ENCODE measurements at regions not wholly inside any gene's neighbourhood (a gene's known extent, or its start where the extent isn't known, plus 50 kb on each side); places are given as distances from the start of the nearest gene placed in this dataset.

DNA sequence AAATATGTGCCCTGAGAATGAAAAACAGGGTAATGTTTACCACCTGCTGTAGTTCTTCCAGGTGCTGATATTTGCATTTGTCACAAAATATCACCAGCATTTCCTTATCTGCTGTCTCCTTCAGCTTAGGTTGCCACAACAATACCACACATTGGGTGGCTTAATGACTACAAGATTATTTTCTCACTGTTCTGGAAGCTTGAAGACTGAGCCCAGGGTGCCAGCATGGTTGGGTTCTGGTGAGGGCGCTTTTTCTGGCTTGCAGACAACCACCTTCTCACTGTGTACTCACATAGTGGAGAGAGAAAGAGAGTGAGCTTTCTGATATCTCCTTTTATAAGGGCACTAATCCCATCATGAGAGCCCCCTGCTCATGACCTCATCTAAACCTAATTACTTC lies 407.5 kb upstream of the RGPD4 start:
- Histone ChIP-seq H2BK120ac (ENCODE audit: insufficient read depth, low read length, poor library complexity) (no peak overlapping the region), H3K4me2 (ENCODE audit: low read length) (no peak overlapping the region), H2AK5ac (ENCODE audit: low read length) (no peak overlapping the region), H3K9ac (ENCODE audit: low read length) (no peak overlapping the region), H2BK12ac (ENCODE audit: low read length) (no peak overlapping the region), H3K14ac (ENCODE audit: low read length) (no peak overlapping the region), H4K12ac (ENCODE audit: low read depth, low read length) (no peak overlapping the region), H3K4me3 (ENCODE audit: low read depth, low read length) (no peak overlapping the region), H3K4ac (ENCODE audit: low read depth, low read length) (no peak overlapping the region), H3K4me1 (ENCODE audit: control insufficient read depth in 1 of 2, insufficient read depth in 2 of 2, low read length in 2 of 2) (no peaks in the 10 kb centered on the region), H3K36me3 (ENCODE audit: control insufficient read depth in 1 of 2, insufficient read depth in 2 of 2, low read length in 2 of 2) (no peaks in the 10 kb centered on the region), H2BK5ac (ENCODE audit: low read depth, low read length, poor library complexity) (no peak overlapping the region), H4K8ac (ENCODE audit: low read depth, low read length) (no peak overlapping the region), H2AFZ (ENCODE audit: insufficient read depth, low read length, poor library complexity) (no peak overlapping the region), H3K9me3 (ENCODE audit: insufficient read depth, low read depth, low read length) (no peaks in the 10 kb centered on the region), H4K91ac (ENCODE audit: low read depth, low read length) (no peak overlapping the region), H3K79me2 (ENCODE audit: control insufficient read depth, insufficient read depth, low read length, poor library complexity) (no peaks in the 10 kb centered on the region), H3K27ac (ENCODE audit: low read depth, low read length) (no peak overlapping the region), H3K23ac (ENCODE audit: low read length) (no peak overlapping the region), H3K18ac (ENCODE audit: low read length) (no peak overlapping the region), H3K27me3 (ENCODE audit: insufficient read depth, low read length) (no peaks in the 10 kb centered on the region), H3K79me1 (ENCODE audit: low read length) (no peaks in the 10 kb centered on the region)
- peak in 1 of 2 donors; percentile 37 for DNase-seq
- WGBS (ENCODE audit: extremely low coverage, insufficient coverage, insufficient read length), result no CpG with 5 or more reads among the region's 1 CpG

DNA sequence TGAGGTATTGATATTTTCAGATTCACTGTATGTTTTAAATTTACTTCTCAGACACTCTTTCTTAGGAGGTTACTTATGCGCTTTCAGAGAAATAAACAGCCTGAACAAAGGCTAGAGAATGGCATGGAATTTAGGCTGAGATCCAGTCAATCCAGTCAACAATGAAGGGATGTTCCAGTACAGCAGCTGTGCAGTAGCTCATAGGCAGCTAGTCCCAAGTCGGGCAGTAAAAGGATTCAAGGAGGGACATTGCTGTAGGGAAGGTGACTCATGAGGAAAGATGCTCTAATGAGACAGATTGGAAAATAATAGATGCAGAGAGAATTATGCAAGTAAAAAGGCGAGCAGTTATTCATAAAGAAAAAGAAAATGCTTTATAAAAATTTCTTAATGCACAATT lies 397.9 kb upstream of the RGPD4 start:
- Histone ChIP-seq H2BK5ac (ENCODE audit: low read depth, low read length, poor library complexity) (no peak overlapping the region), H3K18ac (ENCODE audit: low read length) (no peak overlapping the region), H2BK12ac (ENCODE audit: low read length) (no peak overlapping the region), H3K79me2 (ENCODE audit: control insufficient read depth, insufficient read depth, low read length, poor library complexity) (no peaks in the 10 kb centered on the region), H3K23ac (ENCODE audit: low read length) (no peak overlapping the region), H4K12ac (ENCODE audit: low read depth, low read length) (no peak overlapping the region), H3K36me3 (ENCODE audit: control insufficient read depth in 1 of 2, insufficient read depth in 2 of 2, low read length in 2 of 2) (no peaks in the 10 kb centered on the region), H3K14ac (ENCODE audit: low read length) (no peak overlapping the region), H2AFZ (ENCODE audit: insufficient read depth, low read length, poor library complexity) (no peak overlapping the region), H3K4me1 (ENCODE audit: control insufficient read depth in 1 of 2, insufficient read depth in 2 of 2, low read length in 2 of 2) (no peaks in the 10 kb centered on the region), H3K27me3 (ENCODE audit: insufficient read depth, low read length) (no peaks in the 10 kb centered on the region), H3K79me1 (ENCODE audit: low read length) (no peaks in the 10 kb centered on the region), H3K4me3 (ENCODE audit: low read depth, low read length) (no peak overlapping the region), H2BK120ac (ENCODE audit: insufficient read depth, low read length, poor library complexity) (no peak overlapping the region), H2AK5ac (ENCODE audit: low read length) (no peak overlapping the region), H3K9ac (ENCODE audit: low read length) (no peak overlapping the region), H4K91ac (ENCODE audit: low read depth, low read length) (no peak overlapping the region), H3K27ac (ENCODE audit: low read depth, low read length) (no peak overlapping the region), H3K4me2 (ENCODE audit: low read length) (no peak overlapping the region), H4K8ac (ENCODE audit: low read depth, low read length) (no peak overlapping the region), H3K9me3 (ENCODE audit: insufficient read depth, low read depth, low read length) (no peaks in the 10 kb centered on the region), H3K4ac (ENCODE audit: low read depth, low read length) (no peak overlapping the region)
- peak in 1 of 2 donors; percentile 59 for DNase-seq
- no CpG with 5 or more reads among the region's 3 CpGs for WGBS (ENCODE audit: extremely low coverage, insufficient coverage, insufficient read length)

DNA sequence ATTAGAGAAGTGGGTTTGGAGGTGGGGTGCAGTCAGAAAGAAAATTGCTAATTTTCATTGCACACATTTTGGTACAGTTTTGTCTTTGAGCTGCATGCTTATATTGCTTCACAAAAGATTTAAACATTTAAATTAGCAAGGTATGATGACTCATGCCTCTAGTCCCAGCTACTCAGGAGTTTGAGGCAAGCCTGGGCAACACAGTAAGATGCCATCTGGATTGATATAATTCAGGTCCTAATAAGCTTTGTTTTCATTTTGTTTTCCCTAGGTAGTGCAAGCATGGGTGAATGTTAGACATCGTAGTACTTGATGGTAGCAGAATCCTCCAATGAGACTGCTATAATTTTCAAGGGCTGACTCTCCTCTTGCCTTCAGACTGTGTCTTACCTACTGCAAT lies 396.7 kb upstream of the RGPD4 start:
- no peaks in the 10 kb centered on the region for H3K79me1 ChIP-seq (ENCODE audit: low read length)
- no CpG with 5 or more reads among the region's 1 CpG for WGBS (ENCODE audit: extremely low coverage, insufficient coverage, insufficient read length)
- H3K9me3 ChIP-seq (ENCODE audit: insufficient read depth, low read depth, low read length), result no peaks in the 10 kb centered on the region
- H3K4me3 ChIP-seq (ENCODE audit: low read depth, low read length), result no peak overlapping the region
- H3K27ac ChIP-seq (ENCODE audit: low read depth, low read length), result no peak overlapping the region
- no peak overlapping the region for H3K4me2 ChIP-seq (ENCODE audit: low read length)
- H2BK5ac ChIP-seq (ENCODE audit: low read depth, low read length, poor library complexity), result no peak overlapping the region
- no peak overlapping the region for H2BK12ac ChIP-seq (ENCODE audit: low read length)
- H2BK120ac ChIP-seq (ENCODE audit: insufficient read depth, low read length, poor library complexity), result no peak overlapping the region
- H3K18ac ChIP-seq (ENCODE audit: low read length), result no peak overlapping the region
- no peaks in the 10 kb centered on the region for H3K79me2 ChIP-seq (ENCODE audit: control insufficient read depth, insufficient read depth, low read length, poor library complexity)
- H4K91ac ChIP-seq (ENCODE audit: low read depth, low read length), result no peak overlapping the region
- no peak overlapping the region for H2AK5ac ChIP-seq (ENCODE audit: low read length)
- H3K4ac ChIP-seq (ENCODE audit: low read depth, low read length), result no peak overlapping the region
- no peak overlapping the region for H3K9ac ChIP-seq (ENCODE audit: low read length)
- no peak overlapping the region for H3K23ac ChIP-seq (ENCODE audit: low read length)
- H3K4me1 ChIP-seq (ENCODE audit: control insufficient read depth in 1 of 2, insufficient read depth in 2 of 2, low read length in 2 of 2), result no peaks in the 10 kb centered on the region
- DNase-seq, result no peak
- no peaks in the 10 kb centered on the region for H3K36me3 ChIP-seq (ENCODE audit: control insufficient read depth in 1 of 2, insufficient read depth in 2 of 2, low read length in 2 of 2)
- H3K14ac ChIP-seq (ENCODE audit: low read length), result no peak overlapping the region
- H3K27me3 ChIP-seq (ENCODE audit: insufficient read depth, low read length), result no peaks in the 10 kb centered on the region
- no peak overlapping the region for H4K12ac ChIP-seq (ENCODE audit: low read depth, low read length)
- no peak overlapping the region for H2AFZ ChIP-seq (ENCODE audit: insufficient read depth, low read length, poor library complexity)
- H4K8ac ChIP-seq (ENCODE audit: low read depth, low read length), result no peak overlapping the region

DNA sequence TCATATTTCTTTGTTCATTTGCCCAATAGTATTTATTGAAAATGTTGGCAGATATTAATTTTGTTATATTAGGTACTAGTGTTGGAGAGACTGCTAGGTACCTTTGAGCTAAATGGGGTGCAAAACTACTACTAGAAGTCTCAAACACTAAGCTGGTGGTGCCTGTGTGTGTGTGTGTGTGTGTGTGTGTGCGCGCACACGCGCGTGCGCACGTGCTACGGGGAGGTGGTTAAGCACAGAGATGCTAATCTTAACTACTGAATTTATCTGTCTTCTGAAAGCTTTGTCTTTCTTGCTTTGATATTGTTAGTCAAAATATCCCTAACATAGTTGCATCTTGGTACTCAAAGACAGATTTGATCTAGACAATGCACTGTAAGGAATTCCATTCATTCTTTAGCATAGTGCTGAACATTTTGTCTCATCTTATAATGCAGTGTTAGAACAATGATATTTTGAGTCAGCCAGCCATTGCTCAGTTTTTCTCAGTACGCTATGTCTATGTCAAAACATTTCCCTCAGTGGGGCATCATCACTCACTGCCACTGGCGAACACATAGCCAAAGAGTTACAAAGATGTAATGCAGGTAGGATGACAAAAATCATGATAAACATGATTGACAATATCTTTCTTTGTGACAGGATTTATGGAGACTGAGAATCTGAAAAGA lies 396.0 kb upstream of the RGPD4 start:
- no peak overlapping the region for H4K91ac ChIP-seq (ENCODE audit: low read depth, low read length)
- H3K18ac ChIP-seq (ENCODE audit: low read length), result no peak overlapping the region
- H2BK5ac ChIP-seq (ENCODE audit: low read depth, low read length, poor library complexity), result no peak overlapping the region
- H3K14ac ChIP-seq (ENCODE audit: low read length), result no peak overlapping the region
- H4K12ac ChIP-seq (ENCODE audit: low read depth, low read length), result no peak overlapping the region
- no peak overlapping the region for H3K4me2 ChIP-seq (ENCODE audit: low read length)
- H3K79me2 ChIP-seq (ENCODE audit: control insufficient read depth, insufficient read depth, low read length, poor library complexity), result no peaks in the 10 kb centered on the region
- H3K9me3 ChIP-seq (ENCODE audit: insufficient read depth, low read depth, low read length), result no peaks in the 10 kb centered on the region
- H3K79me1 ChIP-seq (ENCODE audit: low read length), result no peaks in the 10 kb centered on the region
- no peak overlapping the region for H3K4ac ChIP-seq (ENCODE audit: low read depth, low read length)
- H2AK5ac ChIP-seq (ENCODE audit: low read length), result no peak overlapping the region
- H3K27ac ChIP-seq (ENCODE audit: low read depth, low read length), result no peak overlapping the region
- no peaks in the 10 kb centered on the region for H3K27me3 ChIP-seq (ENCODE audit: insufficient read depth, low read length)
- H2BK120ac ChIP-seq (ENCODE audit: insufficient read depth, low read length, poor library complexity), result no peak overlapping the region
- no peak overlapping the region for H3K9ac ChIP-seq (ENCODE audit: low read length)
- DNase-seq, result peak in 1 of 2 donors; percentile 55
- no peak overlapping the region for H4K8ac ChIP-seq (ENCODE audit: low read depth, low read length)
- H2AFZ ChIP-seq (ENCODE audit: insufficient read depth, low read length, poor library complexity), result no peak overlapping the region
- no peak overlapping the region for H2BK12ac ChIP-seq (ENCODE audit: low read length)
- no peak overlapping the region for H3K23ac ChIP-seq (ENCODE audit: low read length)
- no peaks in the 10 kb centered on the region for H3K36me3 ChIP-seq (ENCODE audit: control insufficient read depth in 1 of 2, insufficient read depth in 2 of 2, low read length in 2 of 2)
- no peaks in the 10 kb centered on the region for H3K4me1 ChIP-seq (ENCODE audit: control insufficient read depth in 1 of 2, insufficient read depth in 2 of 2, low read length in 2 of 2)
- no peak overlapping the region for H3K4me3 ChIP-seq (ENCODE audit: low read depth, low read length)
- no CpG with 5 or more reads among the region's 10 CpGs for WGBS (ENCODE audit: extremely low coverage, insufficient coverage, insufficient read length)

All from trophoblast cell (in vitro differentiated cells and primary cell).